ENCODE measurements at regions not wholly inside any gene's neighbourhood (a gene's known extent, or its start where the extent isn't known, plus 50 kb on each side); places are given as distances from the start of the nearest gene placed in this dataset.

- Histone ChIP-seq H3K14ac (ENCODE audit: low read length in 2 of 2) (no peak overlapping the region), H3K9me3 (ENCODE audit: control insufficient read depth, low read length) (no peaks in the 10 kb centered on the region), H3K23ac (ENCODE audit: low read length in 2 of 2) (no peak overlapping the region), H4K91ac (ENCODE audit: low read length) (no peak overlapping the region), H2BK15ac (ENCODE audit: low read depth, poor library complexity, severe bottlenecking) (no peak overlapping the region), H3K9ac (ENCODE audit: low read length) (no peak overlapping the region), H2AK5ac (ENCODE audit: low read length, severe bottlenecking) (no peak overlapping the region), H3K4me2 (ENCODE audit: low read length, poor library complexity, severe bottlenecking) (no peak overlapping the region), H2BK120ac (ENCODE audit: low read depth, low read length) (peak overlapping the region; percentile 27), H3K4me3 (ENCODE audit: insufficient read depth in 1 of 2, low read depth in 1 of 2, low read length in 2 of 2) (no peak overlapping the region), H2BK12ac (ENCODE audit: low read length in 2 of 2) (no peak overlapping the region), H2AFZ (ENCODE audit: low read depth, low read length) (no peak overlapping the region), H2BK5ac (ENCODE audit: low read depth, low read length, poor library complexity, severe bottlenecking) (no peak overlapping the region), H3K27me3 (ENCODE audit: control insufficient read depth in 1 of 2, insufficient read depth in 1 of 2, low read length in 2 of 2) (no peaks in the 10 kb centered on the region), H3K4ac (ENCODE audit: low read depth in 1 of 2, low read length in 2 of 2) (no peak overlapping the region), H3K27ac (ENCODE audit: low read length, poor library complexity, severe bottlenecking) (no peak overlapping the region), H3K36me3 (ENCODE audit: control insufficient read depth in 1 of 2, insufficient read depth in 2 of 2, low read depth in 1 of 2, low read length in 2 of 2) (no peaks in the 10 kb centered on the region), H3K18ac (ENCODE audit: low read depth in 1 of 2, low read length in 2 of 2) (no peak overlapping the region), H3K4me1 (ENCODE audit: control insufficient read depth, insufficient read depth, low read depth, low read length) (no peaks in the 10 kb centered on the region), H3K79me1 (replicated peaks; ENCODE audit: low read length, poor library complexity, severe bottlenecking) (no peaks in the 10 kb centered on the region), H4K8ac (ENCODE audit: low read length) (no peak overlapping the region)
- WGBS: 60% methylated on average over 2 of the region's 2 CpGs
- no peak for DNase-seq
Measured at GRCh38 chr7:46414946-46415345, 493.9 kb upstream of the IGFBP3 start.

- H2AFZ ChIP-seq (ENCODE audit: low read depth, low read length): no peak overlapping the region
- H2BK15ac ChIP-seq (ENCODE audit: low read depth, poor library complexity, severe bottlenecking): no peak overlapping the region
- no peak overlapping the region for H3K9ac ChIP-seq (ENCODE audit: low read length)
- no peak overlapping the region for H2AK5ac ChIP-seq (ENCODE audit: low read length, severe bottlenecking)
- no peak overlapping the region for H3K4me2 ChIP-seq (ENCODE audit: low read length, poor library complexity, severe bottlenecking)
- no peak overlapping the region for H3K27ac ChIP-seq (ENCODE audit: low read length, poor library complexity, severe bottlenecking)
- no peaks in the 10 kb centered on the region for H3K4me1 ChIP-seq (ENCODE audit: control insufficient read depth, insufficient read depth, low read depth, low read length)
- H2BK5ac ChIP-seq (ENCODE audit: low read depth, low read length, poor library complexity, severe bottlenecking): no peak overlapping the region
- H4K8ac ChIP-seq (ENCODE audit: low read length): no peak overlapping the region
- H4K91ac ChIP-seq (ENCODE audit: low read length): no peak overlapping the region
- no peaks in the 10 kb centered on the region for H3K36me3 ChIP-seq (ENCODE audit: control insufficient read depth in 1 of 2, insufficient read depth in 2 of 2, low read depth in 1 of 2, low read length in 2 of 2)
- no peak overlapping the region for H3K4me3 ChIP-seq (ENCODE audit: insufficient read depth in 1 of 2, low read depth in 1 of 2, low read length in 2 of 2)
- no peak overlapping the region for H2BK12ac ChIP-seq (ENCODE audit: low read length in 2 of 2)
- H3K9me3 ChIP-seq (ENCODE audit: control insufficient read depth, low read length): no peaks in the 10 kb centered on the region
- H3K23ac ChIP-seq (ENCODE audit: low read length in 2 of 2): no peak overlapping the region
- H3K18ac ChIP-seq (ENCODE audit: low read depth in 1 of 2, low read length in 2 of 2): no peak overlapping the region
- H2BK120ac ChIP-seq (ENCODE audit: low read depth, low read length): no peak overlapping the region
- H3K4ac ChIP-seq (ENCODE audit: low read depth in 1 of 2, low read length in 2 of 2): no peak overlapping the region
- no peaks in the 10 kb centered on the region for H3K27me3 ChIP-seq (ENCODE audit: control insufficient read depth in 1 of 2, insufficient read depth in 1 of 2, low read length in 2 of 2)
- no peak for DNase-seq
- H3K14ac ChIP-seq (ENCODE audit: low read length in 2 of 2): no peak overlapping the region
- no peaks in the 10 kb centered on the region for H3K79me1 ChIP-seq (replicated peaks; ENCODE audit: low read length, poor library complexity, severe bottlenecking)
Measured at GRCh38 chr7:46411236-46411635, 490.2 kb upstream of the IGFBP3 start.

GRCh38 chr7:46407125-46407524 is 486.1 kb upstream of the IGFBP3 start:
- no peak overlapping the region for H2BK5ac ChIP-seq (ENCODE audit: low read depth, low read length, poor library complexity, severe bottlenecking)
- H3K23ac ChIP-seq (ENCODE audit: low read length in 2 of 2): no peak overlapping the region
- H2AK5ac ChIP-seq (ENCODE audit: low read length, severe bottlenecking): no peak overlapping the region
- no peaks in the 10 kb centered on the region for H3K9me3 ChIP-seq (ENCODE audit: control insufficient read depth, low read length)
- H3K14ac ChIP-seq (ENCODE audit: low read length in 2 of 2): no peak overlapping the region
- no peak overlapping the region for H3K4ac ChIP-seq (ENCODE audit: low read depth in 1 of 2, low read length in 2 of 2)
- no peak overlapping the region for H2BK120ac ChIP-seq (ENCODE audit: low read depth, low read length)
- H4K91ac ChIP-seq (ENCODE audit: low read length): no peak overlapping the region
- no peak overlapping the region for H3K9ac ChIP-seq (ENCODE audit: low read length)
- no peak overlapping the region for H4K8ac ChIP-seq (ENCODE audit: low read length)
- no peak overlapping the region for H3K18ac ChIP-seq (ENCODE audit: low read depth in 1 of 2, low read length in 2 of 2)
- H3K4me1 ChIP-seq (ENCODE audit: control insufficient read depth, insufficient read depth, low read depth, low read length): no peaks in the 10 kb centered on the region
- no peak overlapping the region for H3K27ac ChIP-seq (ENCODE audit: low read length, poor library complexity, severe bottlenecking)
- no peak overlapping the region for H2BK15ac ChIP-seq (ENCODE audit: low read depth, poor library complexity, severe bottlenecking)
- H3K4me2 ChIP-seq (ENCODE audit: low read length, poor library complexity, severe bottlenecking): no peak overlapping the region
- no peak overlapping the region for H3K4me3 ChIP-seq (ENCODE audit: insufficient read depth in 1 of 2, low read depth in 1 of 2, low read length in 2 of 2)
- H2AFZ ChIP-seq (ENCODE audit: low read depth, low read length): no peak overlapping the region
- no peaks in the 10 kb centered on the region for H3K36me3 ChIP-seq (ENCODE audit: control insufficient read depth in 1 of 2, insufficient read depth in 2 of 2, low read depth in 1 of 2, low read length in 2 of 2)
- no peak for DNase-seq
- H2BK12ac ChIP-seq (ENCODE audit: low read length in 2 of 2): no peak overlapping the region
- H3K79me1 ChIP-seq (replicated peaks; ENCODE audit: low read length, poor library complexity, severe bottlenecking): no peaks in the 10 kb centered on the region
- no peaks in the 10 kb centered on the region for H3K27me3 ChIP-seq (ENCODE audit: control insufficient read depth in 1 of 2, insufficient read depth in 1 of 2, low read length in 2 of 2)
- WGBS: 83% methylated on average over 1 of the region's 1 CpG

- Histone ChIP-seq H3K27me3 (ENCODE audit: control insufficient read depth in 1 of 2, insufficient read depth in 1 of 2, low read length in 2 of 2) (no peaks in the 10 kb centered on the region), H3K18ac (ENCODE audit: low read depth in 1 of 2, low read length in 2 of 2) (no peak overlapping the region), H4K91ac (ENCODE audit: low read length) (no peak overlapping the region), H3K36me3 (ENCODE audit: control insufficient read depth in 1 of 2, insufficient read depth in 2 of 2, low read depth in 1 of 2, low read length in 2 of 2) (no peaks in the 10 kb centered on the region), H2AFZ (ENCODE audit: low read depth, low read length) (no peak overlapping the region), H3K9ac (ENCODE audit: low read length) (no peak overlapping the region), H3K4me3 (ENCODE audit: insufficient read depth in 1 of 2, low read depth in 1 of 2, low read length in 2 of 2) (no peak overlapping the region), H3K4me2 (ENCODE audit: low read length, poor library complexity, severe bottlenecking) (no peak overlapping the region), H2BK15ac (ENCODE audit: low read depth, poor library complexity, severe bottlenecking) (no peak overlapping the region), H2BK12ac (ENCODE audit: low read length in 2 of 2) (no peak overlapping the region), H3K4ac (ENCODE audit: low read depth in 1 of 2, low read length in 2 of 2) (no peak overlapping the region), H3K27ac (ENCODE audit: low read length, poor library complexity, severe bottlenecking) (no peak overlapping the region), H2BK5ac (ENCODE audit: low read depth, low read length, poor library complexity, severe bottlenecking) (no peak overlapping the region), H3K14ac (ENCODE audit: low read length in 2 of 2) (no peak overlapping the region), H4K8ac (ENCODE audit: low read length) (no peak overlapping the region), H3K4me1 (ENCODE audit: control insufficient read depth, insufficient read depth, low read depth, low read length) (no peaks in the 10 kb centered on the region), H2AK5ac (ENCODE audit: low read length, severe bottlenecking) (no peak overlapping the region), H3K79me1 (replicated peaks; ENCODE audit: low read length, poor library complexity, severe bottlenecking) (no peaks in the 10 kb centered on the region), H2BK120ac (ENCODE audit: low read depth, low read length) (no peak overlapping the region), H3K9me3 (ENCODE audit: control insufficient read depth, low read length) (no peaks in the 10 kb centered on the region), H3K23ac (ENCODE audit: low read length in 2 of 2) (no peak overlapping the region)
- no peak for DNase-seq
- 50% methylated on average over 2 of the region's 3 CpGs for WGBS
Measured at GRCh38 chr7:46397591-46397990, 476.5 kb upstream of the IGFBP3 start.

All from mesenchymal stem cell (in vitro differentiated cells and primary cell).